H1 (cell line): ENCODE measurements at regions not wholly inside any gene's neighbourhood (a gene's known extent, or its start where the extent isn't known, plus 50 kb on each side); places are given as distances from the start of the nearest gene placed in this dataset.

Experiments
- CTCF ChIA-PET: fragments of 300-600 bp; sonication (Branson Sonifier 250); formaldehyde crosslinking; loops from one replicate; lab custom pipeline; 2021; ENCODE audit not compliant: partially characterized antibody; lab: Charles Lee
- POLR2A ChIA-PET: fragments of 300-600 bp; sonication (Branson Sonifier 250); formaldehyde crosslinking; loops from one replicate; lab custom pipeline; 2021; ENCODE audit warnings: inconsistent platforms; ENCODE audit not compliant: partially characterized antibody; lab: Charles Lee
- DNase-seq, 2 experiments: peaks; one replicate each; pipeline versions ENCODE4 v3.0.0 to v3.0.0-alpha.2; 2010 to 2022; ENCODE audit warnings: low spot score in 2 of 2, low read depth in 1 of 2, mixed read lengths in 1 of 2
- FAIRE-seq: peaks from 2 replicates; lab custom pipeline; 2011; peaks lifted over from hg19 to GRCh38; lab: Jason Lieb, UNC
- H2AFZ ChIP-seq: 2 replicates; pipeline ENCODE4 v1.8.1; 2012; ENCODE audit warnings: low read length, inconsistent platforms
- H2AK5ac ChIP-seq: 2 replicates; pipeline ENCODE4 v1.6.1; 2013; ENCODE audit warnings: low read depth, low read length
- H2BK120ac ChIP-seq: replicated peaks from 2 replicates; pipeline ENCODE3; 2013; ENCODE audit warnings: low read depth, low read length, inconsistent platforms
- H2BK12ac ChIP-seq: 2 replicates; pipeline ENCODE4 v1.6.1; 2013; ENCODE audit warnings: low read depth, low read length
- H2BK15ac ChIP-seq: 2 replicates; pipeline ENCODE4 v1.6.1; 2013; ENCODE audit warnings: low read length
- H2BK20ac ChIP-seq: 2 replicates; pipeline ENCODE4 v1.6.1; 2013; ENCODE audit warnings: low read length
- H2BK5ac ChIP-seq: 2 replicates; pipeline ENCODE4 v1.6.1; 2013; ENCODE audit warnings: low read depth, low read length
- H3K14ac ChIP-seq: 2 replicates; pipeline ENCODE4 v1.6.1; 2013; ENCODE audit warnings: inconsistent platforms; ENCODE audit not compliant: insufficient read length
- H3K18ac ChIP-seq: 2 replicates; pipeline ENCODE4 v1.6.1; 2013; ENCODE audit warnings: low read length; ENCODE audit errors: extremely low read depth
- H3K23ac ChIP-seq: 2 replicates; pipeline ENCODE4 v1.6.1; 2013; ENCODE audit warnings: inconsistent platforms; ENCODE audit not compliant: insufficient read length
- H3K23me2 ChIP-seq: 2 replicates; pipeline ENCODE4 v1.6.1; 2013; ENCODE audit warnings: low read depth, low read length
- H3K27ac ChIP-seq: 2 replicates; pipeline ENCODE4 v1.6.1; 2011; ENCODE audit warnings: low read depth, low read length, inconsistent platforms
- H3K27me3 ChIP-seq, 4 experiments: replicated peaks in 1 of 4; 1 replicate in 1 of 4; 2 replicates in 3 of 4; pipeline versions ENCODE4 v1.6.1 to v1.8.1; 2011 to 2013; ENCODE audit warnings: low read length in 3 of 4, mild to moderate bottlenecking in 3 of 4, inconsistent platforms in 2 of 4, mixed read lengths in 2 of 4, moderate library complexity in 1 of 4; ENCODE audit not compliant: control insufficient read depth in 3 of 4, insufficient read depth in 3 of 4; ENCODE audit errors: extremely low read depth in 1 of 4
- H3K36me3 ChIP-seq, 4 experiments: 2 replicates each; pipeline versions ENCODE4 v1.6.1 to v1.8.1; 2011 to 2013; ENCODE audit warnings: mild to moderate bottlenecking in 4 of 4, low read length in 3 of 4, moderate library complexity in 2 of 4, control low read depth in 1 of 4, inconsistent platforms in 1 of 4; ENCODE audit not compliant: insufficient read depth in 4 of 4, control insufficient read depth in 2 of 4
- H3K4ac ChIP-seq: replicated peaks from 2 replicates; pipeline ENCODE3; 2013; ENCODE audit warnings: low read length, low read depth, mixed read lengths, inconsistent platforms; ENCODE audit not compliant: insufficient read length
- H3K4me1 ChIP-seq, 4 experiments: replicated peaks in 1 of 4; 1 replicate in 1 of 4; 2 replicates in 3 of 4; pipeline versions ENCODE4 v1.6.1 to v1.8.1; 2011 to 2013; ENCODE audit warnings: low read length in 3 of 4, inconsistent platforms in 2 of 4, mixed read lengths in 1 of 4; ENCODE audit not compliant: insufficient read depth in 4 of 4, control insufficient read depth in 3 of 4
- H3K4me2 ChIP-seq, 2 experiments: 2 replicates each; pipeline versions ENCODE4 v1.6.1 to v1.8.1; 2011 to 2013; ENCODE audit warnings: low read depth in 2 of 2, low read length in 2 of 2, control low read depth in 1 of 2, inconsistent platforms in 1 of 2, mild to moderate bottlenecking in 1 of 2; ENCODE audit not compliant: insufficient read depth in 1 of 2
- H3K4me3 ChIP-seq, 4 experiments: fragments of 200-600, 300-600 bp in 1 of 4; sonication (generic), shearing (Covaris generic), sonication (Bioruptor Twin) in 1 of 4; 2 replicates each; pipeline versions ENCODE4 v1.5.1 to v1.8.1; 2011 to 2016; ENCODE audit warnings: low read length in 4 of 4, low read depth in 3 of 4, control low read depth in 2 of 4, inconsistent platforms in 2 of 4, mild to moderate bottlenecking in 2 of 4, mixed read lengths in 1 of 4, moderate library complexity in 1 of 4; ENCODE audit not compliant: insufficient read depth in 2 of 4; ENCODE audit errors: extremely low read depth in 1 of 4
- H3K56ac ChIP-seq: replicated peaks from 2 replicates; pipeline ENCODE3; 2013; ENCODE audit warnings: low read depth, mild to moderate bottlenecking, mixed read lengths, low read length, inconsistent platforms; ENCODE audit not compliant: insufficient read length
- H3K79me1 ChIP-seq: 2 replicates; pipeline ENCODE4 v1.6.1; 2013; ENCODE audit warnings: low read depth, low read length, control low read depth
- H3K79me2 ChIP-seq, 2 experiments: 2 replicates each; pipeline versions ENCODE4 v1.6.1 to v1.8.1; 2012 to 2013; ENCODE audit warnings: low read length in 2 of 2, mild to moderate bottlenecking in 2 of 2, inconsistent platforms in 1 of 2; ENCODE audit not compliant: insufficient read depth in 2 of 2, control insufficient read depth in 1 of 2
- H3K9ac ChIP-seq, 4 experiments: replicated peaks in 1 of 4; 1 replicate in 1 of 4; 2 replicates in 3 of 4; pipeline versions ENCODE4 v1.6.1 to v1.8.1; 2011 to 2013; ENCODE audit warnings: low read depth in 3 of 4, low read length in 3 of 4, control low read depth in 2 of 4, mild to moderate bottlenecking in 2 of 4, moderate library complexity in 2 of 4, inconsistent platforms in 1 of 4; ENCODE audit errors: extremely low read depth in 1 of 4
- H3K9me3 ChIP-seq, 2 experiments: 2 replicates each; pipeline versions ENCODE4 v1.6.1 to v1.8.1; 2012 to 2013; ENCODE audit warnings: mild to moderate bottlenecking in 2 of 2, moderate library complexity in 2 of 2, control low read depth in 1 of 2, inconsistent platforms in 1 of 2, low read depth in 1 of 2, low read length in 1 of 2, mixed read lengths in 1 of 2; ENCODE audit not compliant: insufficient read depth in 2 of 2
- H4K20me1 ChIP-seq, 2 experiments: replicated peaks in 1 of 2; 2 replicates each; pipeline versions ENCODE3 to v1.8.1; 2011 to 2013; ENCODE audit warnings: inconsistent platforms in 2 of 2, low read length in 2 of 2, mild to moderate bottlenecking in 1 of 2; ENCODE audit not compliant: insufficient read depth in 2 of 2, control insufficient read depth in 1 of 2
- H4K5ac ChIP-seq: 2 replicates; pipeline ENCODE4 v1.6.1; 2013; ENCODE audit warnings: low read length, low read depth, mixed read lengths, inconsistent platforms; ENCODE audit not compliant: insufficient read length
- H4K8ac ChIP-seq: 2 replicates; pipeline ENCODE4 v1.8.0; 2013; ENCODE audit warnings: mild to moderate bottlenecking, moderate library complexity, low read length, inconsistent platforms; ENCODE audit not compliant: insufficient read depth; ENCODE audit errors: extremely low read depth
- H4K91ac ChIP-seq: replicated peaks from 2 replicates; pipeline ENCODE3; 2013; ENCODE audit warnings: low read length, mixed read lengths, inconsistent platforms; ENCODE audit not compliant: insufficient read length
- TBP ChIP-seq: IDR thresholded peaks from 2 replicates; pipeline ENCODE4 v1.6.1; 2011; ENCODE audit warnings: low read depth, low read length, improper control_type of control experiment
- WGBS, 2 experiments: shearing (Covaris generic) in 1 of 2; methylation state at CpG; one replicate each; pipeline versions ENCODE4 v1.1.6 to v1.1.7; 2013 to 2015; ENCODE audit warnings: low lambda C conversion rate in 2 of 2, mixed read lengths in 2 of 2, inconsistent platforms in 1 of 2, low coverage in 1 of 2, missing lambda C conversion rate in 1 of 2; ENCODE audit not compliant: insufficient replicate concordance in 2 of 2, insufficient coverage in 1 of 2, insufficient read length in 1 of 2; ENCODE audit errors: extremely low coverage in 1 of 2, missing lambda C conversion rate in 1 of 2; 5-methylcytosine and 5-hydroxymethylcytosine counted together

DNA sequence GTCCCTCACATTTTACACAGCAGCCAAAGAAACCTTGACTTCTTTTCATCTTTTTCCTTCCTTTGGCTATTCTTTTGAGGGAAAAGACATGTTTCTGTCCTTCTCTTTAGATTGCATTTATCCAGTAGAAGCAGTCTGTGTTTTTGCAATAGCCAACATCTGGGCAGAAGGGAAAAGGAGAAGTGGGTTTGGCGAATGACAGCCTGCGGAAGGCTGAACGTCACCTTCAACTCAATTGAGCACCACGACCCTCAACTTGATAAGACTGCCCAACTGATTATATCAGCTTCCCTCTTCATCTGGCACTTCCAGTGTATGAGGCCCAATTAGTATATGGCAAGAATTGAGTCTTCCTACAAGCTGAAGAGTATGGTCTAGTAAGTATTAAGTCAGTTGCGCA, 1997.6 kb upstream of the WWC1 start:
- FAIRE-seq = no peak
- CTCF ChIA-PET = no interaction called here

More for the DNA sequence above, 1997.6 kb upstream of the WWC1 start:
- H3K27me3 ChIP-seq = no peaks in the 10 kb centered on the region
- no peak overlapping the region for H2BK5ac ChIP-seq
- H3K4me3 ChIP-seq = no peak overlapping the region
- DNase-seq = no peak
- no peak overlapping the region for H4K5ac ChIP-seq
- H4K8ac ChIP-seq = no peak overlapping the region
- H3K36me3 ChIP-seq = no peaks in the 10 kb centered on the region
- no peaks in the 10 kb centered on the region for H3K4me1 ChIP-seq
- H2AK5ac ChIP-seq = no peak overlapping the region
- H3K18ac ChIP-seq = no peak overlapping the region
- POLR2A ChIA-PET = no interaction called here
- no peak for TF ChIP-seq TBP
- no peak overlapping the region for H2BK15ac ChIP-seq
- H4K91ac ChIP-seq = no peak overlapping the region
- H3K4ac ChIP-seq = no peak overlapping the region
- no peak overlapping the region for H2BK120ac ChIP-seq
- no peak overlapping the region for H3K23ac ChIP-seq
- no peak overlapping the region for H3K56ac ChIP-seq
- no peaks in the 10 kb centered on the region for H3K23me2 ChIP-seq
- H2BK12ac ChIP-seq = no peak overlapping the region
- H4K20me1 ChIP-seq = no peaks in the 10 kb centered on the region
- H3K79me1 ChIP-seq = no peaks in the 10 kb centered on the region
- no peak overlapping the region for H2BK20ac ChIP-seq
- 0 out of 2 replicates have a peak overlapping the region, but pooled peaks have one; percentile 42 for H2AFZ ChIP-seq
- WGBS, 2 experiments = 86% methylated on average over 5 of the region's 5 CpGs; no CpG with 5 or more reads in 1 of the 2 experiments
- H3K14ac ChIP-seq = no peak overlapping the region
- peaks cover 0 to 4% of the 10 kb centered on the region in 2 experiments; a peak in 1 of 4 replicates for H3K9me3 ChIP-seq
- H3K79me2 ChIP-seq = no peaks in the 10 kb centered on the region
- H3K4me2 ChIP-seq = no peak overlapping the region
- H3K9ac ChIP-seq = no peak overlapping the region
- H3K27ac ChIP-seq = no peak overlapping the region
